HUDEP-2 (cell line): ENCODE measurements at regions not wholly inside any gene's neighbourhood (a gene's known extent, or its start where the extent isn't known, plus 50 kb on each side); places are given as distances from the start of the nearest gene placed in this dataset.
A peak's percentile ranks its signal among the peaks of the same experiment; 100 is the strongest.

Source experiments
- DNase-seq, 76 experiments: peaks; one replicate each; lab custom pipeline; 2025; ENCODE audit not compliant: unreplicated experiment in 76 of 76; lab: John Stamatoyannopoulos, UW

DNA sequence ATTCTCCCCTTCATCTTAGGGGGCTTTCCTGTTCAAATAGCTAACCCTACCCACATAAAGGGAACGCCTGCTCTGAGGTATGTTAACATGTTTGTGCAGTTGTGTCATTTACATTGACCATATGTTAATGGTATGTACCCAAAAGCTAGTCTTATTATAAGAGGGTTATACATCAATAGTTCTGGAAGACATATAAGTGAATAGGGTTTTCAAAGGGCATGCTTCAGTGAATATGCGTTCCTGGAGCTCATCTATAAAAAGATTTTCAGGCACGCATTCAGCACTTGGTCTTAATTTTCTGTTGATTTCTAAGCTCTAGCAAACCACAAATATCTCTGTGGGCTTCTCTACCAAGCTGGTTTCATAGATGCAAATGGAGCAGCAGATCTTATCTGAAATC, 766.1 kb downstream of the IRX1 start:
- no peak for DNase-seq

DNA sequence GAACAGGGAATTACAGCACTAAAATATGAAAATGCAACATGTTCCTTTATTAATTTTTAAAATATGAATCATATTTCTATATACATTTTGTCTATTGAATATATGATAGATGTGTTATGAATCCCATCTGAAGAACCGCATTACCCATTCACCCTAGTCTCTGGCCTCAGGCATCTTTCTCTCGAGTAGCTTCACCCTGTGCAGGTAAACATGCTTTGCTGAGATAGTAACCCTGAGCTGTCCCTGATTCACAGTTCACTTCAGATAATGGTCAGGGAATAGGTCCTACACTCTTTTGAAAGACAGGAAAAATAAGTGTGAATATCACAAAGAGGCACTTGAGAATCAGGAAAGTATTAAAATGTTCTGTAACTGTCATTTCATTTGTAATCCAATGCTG, 766.8 kb downstream of the IRX1 start:
- DNase-seq: no peak

DNA sequence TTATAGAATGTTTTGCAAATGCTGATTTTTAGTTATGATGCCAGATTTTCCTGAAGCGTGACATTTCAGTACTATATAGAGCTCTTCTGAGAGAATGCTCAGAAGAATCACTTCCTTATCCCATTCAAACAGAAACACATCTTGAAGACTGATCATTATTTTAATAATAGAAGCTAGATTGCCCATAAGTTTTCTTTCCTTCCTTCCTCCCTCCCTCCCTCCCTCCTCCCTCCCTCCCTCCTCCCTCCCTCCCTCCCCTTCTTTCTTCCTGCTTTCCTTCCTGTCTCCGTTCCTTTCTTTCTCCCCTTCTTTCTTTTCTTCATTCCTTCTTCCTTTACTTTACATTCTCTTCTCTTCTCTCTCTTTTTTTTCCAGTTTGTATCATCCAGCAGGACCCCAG, 767.4 kb downstream of the IRX1 start:
- DNase-seq: no peak

DNA sequence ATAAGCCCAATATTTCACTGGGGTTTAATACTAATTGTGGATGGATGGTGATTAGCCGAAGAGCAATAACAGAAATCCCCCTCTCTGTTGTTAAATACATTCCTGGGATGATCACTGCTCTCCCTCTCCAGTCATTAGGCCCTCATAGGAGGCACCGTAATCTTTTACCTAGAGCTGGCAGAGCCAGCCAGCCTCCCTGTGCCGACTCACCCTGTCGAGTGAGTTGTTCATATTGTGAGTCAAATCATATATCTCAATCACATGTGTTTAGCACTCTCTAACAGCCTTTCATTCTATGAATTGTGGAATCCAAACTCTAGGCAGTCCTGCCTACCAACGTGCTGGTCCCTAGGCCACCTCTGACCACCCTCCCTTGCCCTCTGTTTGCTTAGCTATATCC, 771.0 kb downstream of the IRX1 start:
- no peak for DNase-seq

DNA sequence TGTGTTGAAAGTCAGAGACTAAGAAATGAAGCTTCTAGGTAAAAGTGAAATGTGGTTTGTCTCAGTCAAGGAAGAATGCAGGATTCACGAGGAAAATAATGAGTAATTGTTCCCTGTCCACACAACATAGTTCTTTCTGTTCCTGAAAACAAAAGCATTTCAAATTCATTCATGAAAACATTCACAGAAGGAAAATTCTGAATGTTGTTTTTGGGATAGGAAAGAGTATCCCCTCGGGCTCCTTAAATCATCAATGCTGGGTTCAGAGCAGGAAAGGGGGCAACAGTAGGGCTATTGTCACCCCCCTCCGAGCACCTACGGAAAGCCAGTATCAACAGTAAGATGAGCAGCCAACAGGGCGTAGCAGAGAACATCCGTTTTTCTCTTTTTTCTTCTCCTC, 769.9 kb upstream of the ADAMTS16 start:
- DNase-seq: no peak

DNA sequence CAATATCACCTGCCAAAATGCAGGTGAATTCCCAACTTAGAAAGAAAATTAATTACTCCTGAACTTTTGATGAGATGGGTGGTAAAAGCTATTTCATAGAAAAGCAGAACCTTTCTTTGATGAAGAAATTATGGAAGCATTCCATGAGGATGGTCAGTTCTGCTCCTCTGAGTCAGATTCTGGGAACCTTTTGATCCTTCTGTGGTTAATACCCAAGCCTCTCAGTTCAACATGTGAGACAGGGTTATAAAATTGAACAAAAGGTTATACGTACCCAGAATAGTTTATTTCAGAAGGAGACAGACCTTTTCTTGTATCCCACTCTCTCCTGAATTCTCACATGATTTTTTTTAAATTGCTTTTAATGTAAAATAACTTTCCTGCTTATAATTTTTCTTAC, 767.6 kb upstream of the ADAMTS16 start:
- no peak for DNase-seq

DNA sequence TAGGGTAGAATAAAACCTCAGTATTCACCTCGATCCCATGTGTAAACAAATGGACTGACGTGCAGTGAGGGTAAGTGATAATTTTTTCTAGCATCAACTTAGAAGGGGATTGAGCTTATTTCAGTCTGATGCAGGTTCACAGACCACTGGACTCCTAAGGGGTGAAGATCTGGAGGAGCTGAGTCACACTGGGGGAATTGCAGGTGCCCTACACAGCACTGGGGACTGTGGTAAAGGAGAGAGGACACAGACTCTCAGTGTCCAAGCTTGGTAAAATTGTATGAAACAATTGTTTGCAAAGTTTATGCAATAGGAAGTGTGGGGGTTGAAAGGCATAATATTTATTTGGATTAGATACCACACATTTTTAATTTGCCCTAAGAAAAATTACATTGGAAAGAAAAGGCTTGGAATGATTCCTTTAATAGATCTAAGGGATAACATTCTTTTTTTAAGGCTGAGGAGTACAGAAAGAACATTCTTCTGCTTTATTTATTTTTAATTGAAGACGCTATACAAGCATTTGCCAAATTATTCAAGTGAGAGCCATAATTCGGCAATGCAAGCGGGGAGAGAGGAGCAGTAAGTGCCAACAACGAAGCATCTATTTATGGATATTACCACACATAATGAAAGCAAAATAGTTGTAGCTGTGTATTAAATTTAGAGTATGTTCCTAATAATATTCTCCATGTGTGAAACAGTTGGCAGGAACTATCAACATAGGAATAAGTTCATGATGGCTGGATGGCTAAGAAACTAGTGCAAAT, 766.9 kb upstream of the ADAMTS16 start:
- DNase-seq: no peak

DNA sequence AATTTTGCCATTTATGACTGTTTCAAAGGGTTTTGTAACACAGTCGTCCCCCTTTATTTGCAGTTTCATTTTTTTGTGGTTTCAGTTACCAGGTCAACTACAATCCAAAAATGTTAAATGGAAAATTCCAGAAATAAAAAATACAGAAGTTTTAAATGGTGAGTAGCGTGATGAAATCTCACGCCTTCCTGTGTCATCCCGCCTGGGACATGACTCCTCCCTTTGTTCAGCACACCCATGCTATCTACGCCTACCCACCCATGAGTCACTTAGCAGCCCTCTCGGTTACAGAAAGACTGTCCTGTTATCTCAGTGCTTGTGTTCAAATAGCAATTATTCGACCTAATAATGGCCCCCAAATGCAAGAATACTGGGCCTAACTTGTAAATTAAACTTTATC, 765.3 kb upstream of the ADAMTS16 start:
- DNase-seq: peak in 6 of 76 experiments; percentile 1 to 22 (median 4)

DNA sequence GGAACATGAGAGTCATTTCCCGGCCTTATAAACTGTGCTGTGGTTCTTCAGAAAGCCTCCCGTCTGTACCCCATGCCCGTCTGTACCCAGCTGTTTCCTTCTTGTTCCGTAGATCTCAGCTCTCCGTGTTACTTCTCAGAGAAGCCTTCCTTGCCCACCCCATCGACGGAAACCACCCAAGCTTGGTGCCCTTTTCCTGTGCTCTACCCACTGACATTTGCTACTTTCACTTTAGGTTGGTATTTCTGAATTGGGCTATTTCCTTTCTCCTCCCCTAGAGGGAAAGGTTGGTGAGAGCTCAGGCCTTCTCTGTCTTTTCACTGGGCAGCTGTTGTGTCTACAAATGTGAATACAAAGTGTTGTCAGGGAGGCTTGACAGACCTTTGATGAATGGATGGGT, 764.5 kb upstream of the ADAMTS16 start:
- no peak for DNase-seq

DNA sequence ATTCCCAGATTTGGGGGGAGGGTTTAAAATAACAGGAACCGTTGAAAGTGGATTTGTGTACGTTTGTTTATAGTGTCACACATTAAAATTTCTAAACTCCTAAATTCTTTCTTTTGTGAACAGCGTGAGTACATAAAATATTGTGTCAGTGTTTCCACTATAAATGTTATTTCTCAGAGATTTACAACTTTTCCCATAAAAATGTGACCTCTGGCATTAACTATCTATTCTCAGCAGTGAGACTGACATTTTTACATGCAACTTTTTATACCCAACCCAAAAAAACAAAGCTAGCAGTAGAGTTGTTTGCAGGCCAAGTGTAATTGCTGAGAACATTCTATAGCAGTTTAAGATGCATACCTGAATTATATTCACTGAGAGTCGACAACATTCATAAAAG, 757.0 kb upstream of the ADAMTS16 start:
- DNase-seq: no peak

DNA sequence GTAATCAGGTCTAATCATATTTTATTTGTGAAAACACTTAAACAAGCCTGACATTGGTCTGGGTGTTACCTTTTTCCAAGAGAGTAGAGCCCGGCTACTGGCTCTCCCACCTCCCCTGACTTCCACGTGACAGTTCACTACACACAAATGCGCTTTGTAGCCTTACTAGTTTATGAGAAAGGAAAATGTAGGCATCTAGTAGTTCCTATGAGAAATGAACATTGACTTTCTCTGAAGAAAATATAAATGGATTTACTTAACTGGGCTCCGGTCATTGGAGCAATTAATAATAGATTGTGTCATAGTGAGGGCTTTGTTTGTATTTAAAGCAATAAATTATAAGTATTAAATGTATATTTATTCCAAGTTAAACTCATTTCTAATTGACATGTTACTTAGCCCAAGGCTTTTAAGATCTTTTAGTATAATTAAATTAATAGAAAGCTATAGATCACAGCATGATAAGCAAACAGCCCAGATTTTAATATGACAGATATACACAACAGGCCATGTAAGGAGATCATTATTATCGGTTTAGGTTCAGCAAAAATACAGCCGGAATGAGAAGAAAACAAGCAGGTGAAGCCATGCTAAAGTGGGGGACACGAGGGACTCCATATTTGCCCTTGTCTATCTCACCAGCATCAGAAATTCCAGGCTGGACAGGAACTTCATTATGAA, 756.5 kb upstream of the ADAMTS16 start:
- no peak for DNase-seq

DNA sequence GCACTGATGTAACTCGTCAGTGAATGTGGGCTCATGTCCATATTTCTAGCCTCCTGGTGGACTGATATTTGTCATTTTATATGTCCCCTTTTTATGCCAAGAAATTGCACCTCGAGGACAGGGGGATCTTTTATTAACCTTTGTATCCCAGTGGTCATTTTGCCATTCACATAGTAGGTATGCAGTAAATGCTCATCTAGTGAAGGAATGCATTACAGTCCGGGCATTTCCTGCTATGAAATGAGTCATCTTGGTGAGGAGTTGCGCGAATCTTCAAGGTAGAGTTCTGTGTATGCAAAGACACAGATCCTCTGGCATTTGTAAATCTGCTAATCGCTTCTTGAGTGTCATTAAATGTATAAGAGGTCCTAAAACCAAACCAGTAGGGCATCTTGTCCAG, 755.5 kb upstream of the ADAMTS16 start:
- DNase-seq: no peak

DNA sequence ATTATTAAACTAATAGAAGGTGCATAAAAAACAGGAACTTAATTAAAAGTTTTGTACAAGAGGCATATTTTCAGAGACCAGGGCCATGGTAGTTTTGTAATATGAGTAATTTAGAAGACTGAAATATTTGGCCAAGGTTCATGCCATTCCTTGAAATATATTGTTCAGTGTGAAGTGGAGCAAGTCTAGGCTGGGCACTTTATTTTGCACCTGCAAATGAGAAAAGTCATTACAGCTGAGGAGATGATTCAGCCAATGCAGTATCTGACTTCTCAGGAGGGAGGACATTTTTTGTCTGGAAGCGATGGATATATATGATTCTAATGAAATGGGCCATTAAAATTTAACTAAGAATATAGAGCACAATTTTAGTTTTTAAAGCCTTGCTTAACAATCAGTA, 754.0 kb upstream of the ADAMTS16 start:
- no peak for DNase-seq

DNA sequence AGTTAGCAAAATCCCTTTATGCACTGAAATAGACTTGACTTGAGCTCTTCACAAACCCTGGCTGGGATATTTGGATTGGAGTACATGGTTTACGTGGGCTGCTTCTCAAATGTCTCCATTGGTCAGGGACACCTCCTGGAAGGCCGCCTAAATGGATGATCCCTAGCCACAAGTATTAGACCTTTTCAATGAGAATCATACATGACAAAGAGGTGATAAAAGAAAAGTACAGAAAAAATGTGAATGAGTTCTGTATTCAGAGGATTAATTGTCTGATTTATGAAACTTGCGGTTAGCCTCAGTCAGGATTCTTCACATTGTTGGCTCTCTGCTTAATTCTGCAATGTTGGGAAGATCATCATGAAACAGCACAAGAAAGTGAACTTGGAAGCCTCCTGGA, 752.8 kb upstream of the ADAMTS16 start:
- no peak for DNase-seq

DNA sequence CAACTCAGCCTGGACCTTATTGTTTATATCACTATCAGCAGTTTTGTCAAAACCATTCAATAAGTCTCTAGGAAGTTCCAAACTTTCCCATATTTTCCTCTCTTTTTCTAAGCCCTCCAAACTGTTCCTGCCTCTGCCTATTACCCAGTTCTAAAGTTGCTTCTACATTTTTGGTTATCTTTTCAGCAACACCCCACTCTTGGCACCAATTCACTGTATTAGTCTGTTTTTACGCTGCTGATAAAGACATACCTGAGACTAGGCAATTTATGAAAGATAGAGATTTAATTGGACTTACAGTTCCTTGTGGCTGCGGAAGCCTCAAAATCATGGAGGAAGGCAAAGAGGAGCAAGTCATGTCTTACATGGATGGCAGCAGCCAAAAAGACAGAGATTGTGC, 744.4 kb upstream of the ADAMTS16 start:
- DNase-seq: no peak

DNA sequence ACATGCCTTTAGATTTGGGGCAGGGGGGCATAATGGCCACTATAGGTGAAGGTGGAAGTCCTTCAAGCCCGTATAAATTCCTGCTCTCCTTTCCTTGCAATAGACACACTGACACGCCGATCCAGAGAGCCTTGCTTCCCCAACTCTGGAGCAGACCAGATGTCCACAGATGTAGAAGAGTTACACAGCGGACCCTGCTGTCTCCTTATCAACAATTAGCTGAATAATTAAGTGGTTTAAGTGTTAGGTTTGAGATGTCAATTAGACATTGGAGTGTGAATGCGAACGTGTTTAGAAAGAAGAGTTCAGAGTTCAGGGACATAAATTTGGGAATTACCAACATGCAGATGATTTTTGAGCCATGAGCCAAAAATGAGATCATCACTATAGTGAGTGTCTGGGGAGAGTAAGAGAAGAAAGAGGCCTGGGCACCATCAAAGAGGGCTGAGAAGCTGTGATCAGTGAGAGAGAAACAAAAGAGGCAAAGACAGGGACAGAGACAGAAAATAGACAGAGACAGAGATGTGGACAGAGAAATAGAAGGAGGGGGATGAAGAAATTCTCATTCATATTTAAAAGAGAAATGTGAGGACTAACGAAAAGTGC, 734.4 kb upstream of the ADAMTS16 start:
- no peak for DNase-seq

DNA sequence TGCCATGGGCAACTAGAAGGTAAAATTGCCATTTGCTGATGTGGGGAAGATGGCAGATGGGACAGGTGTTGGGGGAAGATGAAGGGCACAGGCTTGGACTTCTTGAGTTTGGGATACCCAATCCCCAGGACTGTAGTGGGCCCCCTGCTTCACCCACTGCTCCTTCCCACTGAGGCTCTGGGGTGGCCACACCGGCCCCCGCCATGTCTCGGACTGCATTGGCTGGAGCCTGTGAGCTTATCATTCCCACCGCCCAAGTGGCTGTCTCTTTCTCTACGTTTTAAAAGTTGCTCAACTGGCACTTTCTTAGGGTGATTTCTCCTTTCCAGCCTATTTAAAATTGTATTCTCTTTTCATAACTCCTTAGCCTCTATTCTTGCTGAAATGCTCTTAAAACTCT, 730.0 kb upstream of the ADAMTS16 start:
- no peak for DNase-seq

DNA sequence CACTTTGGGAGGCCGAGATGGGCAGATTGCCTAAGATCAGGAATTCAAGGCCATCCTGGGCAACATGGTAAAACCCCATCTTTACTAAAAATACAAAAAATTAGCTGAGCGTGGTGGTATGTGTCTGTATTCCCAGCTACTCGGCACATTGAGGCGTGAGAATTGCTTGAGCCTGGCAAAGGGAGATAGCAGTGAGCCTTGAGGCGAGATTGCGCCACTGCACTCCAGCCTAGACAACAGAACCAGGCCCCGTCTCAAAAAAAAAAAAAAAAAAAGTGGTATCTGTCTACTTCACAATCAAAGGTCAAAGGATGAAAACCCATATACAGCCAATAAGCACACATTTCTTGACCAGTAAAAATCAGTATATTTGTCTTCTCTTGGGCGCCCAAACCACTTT, 728.5 kb upstream of the ADAMTS16 start:
- DNase-seq: no peak

DNA sequence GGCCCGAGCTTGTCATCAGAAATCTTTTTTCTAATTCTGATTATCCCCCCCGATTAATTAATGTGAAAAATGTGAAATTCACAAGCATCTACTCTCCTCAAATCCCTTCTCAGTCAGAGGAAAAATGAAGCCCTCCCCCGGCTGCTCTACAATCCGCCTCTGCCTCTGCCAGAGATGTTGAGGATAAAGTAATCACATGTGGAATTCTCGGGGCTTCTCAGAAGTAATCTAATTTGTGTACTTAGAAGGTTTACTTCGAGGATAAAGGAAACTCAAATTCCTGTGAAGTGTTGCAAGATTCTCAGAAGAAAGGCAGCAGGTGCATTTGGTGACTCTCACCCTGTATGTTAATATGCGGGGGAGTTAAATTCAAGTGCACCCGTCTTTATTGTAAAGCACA, 726.1 kb upstream of the ADAMTS16 start:
- DNase-seq: no peak

DNA sequence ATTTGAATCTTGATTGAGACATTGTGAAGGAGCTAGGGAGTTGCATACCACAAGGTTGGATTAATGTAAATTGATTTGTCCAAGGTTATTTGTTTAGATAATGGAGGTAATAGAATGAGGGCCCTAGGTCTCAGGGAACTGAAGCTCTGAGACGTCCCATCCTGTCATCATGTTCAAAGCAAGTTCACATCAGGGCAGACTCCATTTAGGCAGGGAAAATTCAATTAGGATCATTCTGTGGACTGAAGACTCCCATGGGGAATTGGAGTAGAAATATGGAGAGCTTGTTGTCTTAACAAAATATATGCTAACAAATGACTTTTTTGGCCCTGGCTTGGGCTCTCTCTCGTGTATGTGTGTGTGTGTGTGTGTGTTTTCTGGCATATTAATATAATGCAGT, 722.0 kb upstream of the ADAMTS16 start:
- no peak for DNase-seq

DNA sequence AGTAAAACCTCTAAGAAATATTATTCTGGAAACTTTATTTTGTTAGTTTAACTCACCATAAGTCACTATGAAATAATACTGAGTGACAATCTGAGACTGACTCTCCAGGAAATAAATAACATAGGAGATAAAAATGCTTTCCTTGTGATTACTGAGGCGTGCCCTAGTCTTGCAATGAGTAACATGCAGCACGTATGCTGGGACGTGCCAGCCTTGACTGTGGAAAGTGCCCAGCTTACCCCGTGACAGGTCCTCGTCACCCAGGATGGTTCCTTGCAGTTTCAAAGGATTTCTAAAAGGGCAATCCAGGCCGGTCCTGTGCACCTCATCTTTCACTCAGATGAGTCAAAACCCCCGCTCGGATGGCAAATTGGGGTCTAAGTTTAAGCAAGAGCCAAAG, 720.8 kb upstream of the ADAMTS16 start:
- DNase-seq: no peak

DNA sequence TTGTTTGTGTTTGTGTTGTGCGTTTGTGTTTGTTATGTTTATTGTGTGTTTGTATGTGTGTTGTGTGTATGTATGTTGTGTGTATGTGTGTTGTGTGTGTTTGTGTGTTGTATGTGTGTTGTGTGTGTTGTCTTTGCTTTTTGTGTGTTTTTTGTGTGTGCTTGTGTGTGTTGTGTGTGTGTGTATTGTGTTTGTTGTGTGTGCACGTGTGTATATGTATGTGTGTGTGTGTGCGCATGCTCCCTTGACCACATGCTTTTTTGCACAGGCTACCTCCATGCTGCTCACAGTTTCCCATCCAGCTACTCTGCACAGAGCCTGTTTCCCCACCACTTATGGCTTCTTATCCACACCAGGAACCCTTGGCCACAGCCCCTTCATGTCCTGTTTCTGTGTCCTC, 720.0 kb upstream of the ADAMTS16 start:
- DNase-seq: no peak
